Right lobe of liver (tissue), 4 donors: ENCODE measurements at regions not wholly inside any gene's neighbourhood (a gene's known extent, or its start where the extent isn't known, plus 50 kb on each side); places are given as distances from the start of the nearest gene placed in this dataset.
"Not testable (repeated sequence)": the region's sequence is repeated elsewhere in the genome, so short reads cannot be mapped to it uniquely, and the experiment has no call there.

Experiments used
- CTCF ChIP-seq, 4 donors: fragments of 200-600 bp in 3 of 4; fragments of 450-650 bp in 1 of 4; IDR thresholded peaks; one replicate each; pipeline versions ENCODE4 v1.5.1 to v1.8.0; 2016 to 2022; ENCODE audit warnings: antibody characterized with exemption in 4 of 4, mild to moderate bottlenecking in 2 of 4
- POLR2A ChIP-seq: fragments of 450-650 bp; IDR thresholded peaks from one replicate; pipeline ENCODE4 v1.6.1; 2017; ENCODE audit warnings: antibody characterized with exemption, mild to moderate bottlenecking
- donor health status: DM: no; HTN: no; CAD: no.
- donor health status: DM: no; HTN: no; CAD: no.
- donor health status: DM: no; HTN: yes; CAD: no.

- TF ChIP-seq CTCF (IDR thresholded peaks at IDR 0.05); POLR2A: not testable (repeated sequence)
Observed at GRCh38 chr19:13680708-13681360, 83.5 kb upstream of the MRI1 start.
